MV-4-11 (cell line): ENCODE measurements at regions not wholly inside any gene's neighbourhood (a gene's known extent, or its start where the extent isn't known, plus 50 kb on each side); places are given as distances from the start of the nearest gene placed in this dataset.
"Not testable (repeated sequence)": the region's sequence is repeated elsewhere in the genome, so short reads cannot be mapped to it uniquely, and the experiment has no call there.

ENCODE experiments used
- DNase-seq: peaks from one replicate; lab custom pipeline; 2025; lab: John Stamatoyannopoulos, UW

DNA sequence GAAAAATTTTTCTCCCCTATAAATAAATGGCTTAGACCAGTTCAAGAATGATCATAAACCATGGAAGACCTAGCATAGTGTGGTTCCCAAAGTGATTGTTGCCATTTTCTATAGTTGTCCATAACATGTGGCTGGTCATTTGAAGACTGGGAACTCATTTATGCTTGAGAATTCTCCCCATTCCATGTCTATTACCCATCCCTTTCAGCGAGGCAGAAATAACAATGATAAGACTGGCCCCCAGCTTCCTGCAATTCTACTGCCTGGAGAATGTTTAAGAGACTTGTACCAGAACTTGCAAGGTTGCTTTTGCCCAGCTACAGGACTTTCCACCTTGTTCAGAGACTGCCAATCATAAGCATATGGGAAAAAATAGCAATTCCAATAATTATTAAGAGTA is 146.5 kb upstream of the CDH11 start:
- no peak for DNase-seq

DNA sequence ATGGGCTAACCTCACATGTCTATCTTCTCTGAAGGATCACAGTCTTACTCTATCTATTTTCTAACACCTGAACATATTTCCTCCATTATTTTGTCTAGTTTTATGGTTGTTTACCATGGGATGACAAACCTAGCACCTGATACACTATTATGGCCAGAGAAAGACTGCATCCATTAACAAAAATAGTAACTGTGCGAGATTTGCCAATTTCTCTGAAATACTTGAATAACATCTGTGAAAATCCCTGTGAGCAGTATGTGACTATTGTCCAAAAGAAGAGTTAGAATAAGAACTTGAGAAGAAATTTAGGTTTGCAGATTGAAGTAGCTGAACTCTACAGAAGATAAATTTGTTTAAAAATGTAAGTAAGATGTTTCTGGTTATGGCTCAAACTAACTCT is 142.0 kb upstream of the CDH11 start:
- DNase-seq: no peak

DNA sequence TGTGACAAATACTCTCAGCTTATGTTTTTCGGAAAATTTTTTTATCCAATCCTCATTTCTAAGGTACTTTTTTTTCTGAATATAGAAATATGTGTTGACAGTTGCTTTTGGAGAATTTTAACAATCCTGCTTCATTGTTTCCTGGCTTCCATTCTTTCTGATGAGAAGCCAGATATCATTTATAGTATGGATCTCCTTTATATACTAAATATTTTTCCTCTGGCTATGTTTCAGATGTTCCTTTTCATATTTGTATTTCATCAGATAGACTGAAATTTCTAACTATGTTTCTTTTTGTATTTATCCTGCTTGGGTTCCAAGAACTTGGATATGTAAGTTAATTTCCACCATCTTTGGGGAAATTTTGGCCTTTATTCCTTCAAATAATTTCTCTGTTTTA is 138.9 kb upstream of the CDH11 start:
- no peak for DNase-seq

DNA sequence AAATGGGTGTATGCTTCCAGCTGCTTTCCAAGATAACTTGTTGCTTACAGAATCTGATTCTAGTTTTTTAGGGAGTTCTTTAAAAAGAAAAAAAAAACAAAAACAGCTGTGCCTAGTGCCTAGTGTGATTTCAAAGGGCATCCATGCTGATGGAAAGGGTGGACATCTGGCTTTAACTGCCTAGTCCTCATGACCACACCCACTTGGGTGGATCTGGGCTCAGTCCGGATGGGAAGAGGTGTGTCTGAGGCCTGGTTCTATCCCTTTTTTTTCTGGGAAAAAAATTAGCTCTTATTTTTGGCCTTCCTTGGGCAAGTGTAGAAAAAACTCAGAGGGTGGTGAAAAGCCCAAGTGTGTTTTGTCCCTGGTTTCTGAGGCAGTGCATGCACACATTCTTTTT is 132.3 kb upstream of the CDH11 start:
- no peak for DNase-seq

DNA sequence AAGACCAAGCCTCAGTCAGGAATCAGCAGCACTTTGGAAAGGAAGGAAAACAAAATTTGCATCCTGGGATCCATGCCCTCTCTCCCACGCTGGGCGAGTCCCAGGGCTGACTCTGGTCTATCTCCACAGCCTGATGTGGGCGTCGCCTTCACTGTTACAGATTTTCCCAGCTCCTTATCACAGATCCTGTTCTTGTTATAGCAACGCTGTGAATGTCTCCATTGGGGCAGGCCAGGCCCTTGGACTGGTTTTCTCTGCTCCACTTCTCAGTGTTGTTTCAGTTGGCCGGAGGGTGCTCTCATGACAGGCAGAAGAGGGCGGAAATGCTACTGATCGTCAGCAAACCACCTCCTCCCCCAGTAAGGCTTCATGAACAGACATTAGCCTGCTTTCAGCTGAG is 127.9 kb upstream of the CDH11 start:
- no peak for DNase-seq

DNA sequence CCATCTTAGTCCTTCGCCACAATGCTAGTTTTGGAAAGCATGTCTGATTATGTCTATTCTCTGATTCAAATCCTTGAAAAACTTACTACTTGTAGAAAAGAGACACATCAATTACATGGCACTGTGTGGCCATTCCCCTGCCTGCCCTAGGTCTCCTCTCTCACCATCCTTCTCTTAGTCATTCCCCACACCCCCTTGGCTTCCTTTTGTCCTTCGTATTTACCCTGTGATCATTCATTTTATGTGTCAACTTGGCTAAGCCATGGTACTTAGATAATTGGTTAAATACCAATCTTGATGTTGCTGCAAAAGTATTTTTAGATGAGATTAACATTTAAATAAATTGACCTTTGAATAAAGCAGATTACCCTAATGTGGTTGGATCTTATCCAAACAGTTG is 122.9 kb upstream of the CDH11 start:
- no peak for DNase-seq

DNA sequence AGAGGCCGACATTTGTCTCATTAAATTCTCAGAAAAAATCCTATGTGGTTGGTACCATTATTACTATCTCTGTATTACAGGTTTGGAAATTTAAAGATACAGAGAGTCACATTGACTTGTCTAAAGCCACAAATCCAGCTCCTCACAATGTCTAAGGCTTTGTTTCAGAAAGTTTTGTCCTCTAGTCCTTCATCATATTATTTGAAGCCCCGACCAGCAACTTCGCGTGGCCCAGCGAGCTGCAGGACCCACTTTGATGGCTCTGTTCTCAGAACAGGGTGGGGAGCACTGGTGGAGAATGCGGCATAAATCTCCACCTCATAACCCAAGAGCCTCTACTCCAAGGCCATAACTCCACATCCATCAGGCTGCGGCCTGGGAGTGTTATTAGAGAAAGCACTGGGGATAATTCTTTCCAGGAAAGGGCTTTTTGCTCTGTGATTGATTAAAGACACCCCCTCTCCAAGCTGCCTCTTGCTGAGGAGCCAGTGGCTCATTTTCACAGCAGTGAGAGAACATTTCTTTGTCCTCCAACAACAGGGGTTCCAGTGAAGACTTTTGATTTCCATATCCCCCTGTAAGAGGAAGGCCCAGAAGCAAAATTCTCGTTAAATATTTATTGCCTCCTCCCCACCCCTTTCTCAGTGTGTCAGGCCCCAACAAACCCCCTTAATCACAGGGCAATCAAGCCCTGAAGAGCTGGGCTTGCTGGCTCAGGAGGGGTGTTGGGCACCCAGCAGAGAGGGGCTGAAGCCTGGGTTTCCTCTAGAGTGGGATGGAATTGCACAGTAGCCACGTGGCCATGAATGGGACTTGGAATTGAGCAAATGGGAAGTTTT is 113.7 kb upstream of the CDH11 start:
- no peak for DNase-seq

DNA sequence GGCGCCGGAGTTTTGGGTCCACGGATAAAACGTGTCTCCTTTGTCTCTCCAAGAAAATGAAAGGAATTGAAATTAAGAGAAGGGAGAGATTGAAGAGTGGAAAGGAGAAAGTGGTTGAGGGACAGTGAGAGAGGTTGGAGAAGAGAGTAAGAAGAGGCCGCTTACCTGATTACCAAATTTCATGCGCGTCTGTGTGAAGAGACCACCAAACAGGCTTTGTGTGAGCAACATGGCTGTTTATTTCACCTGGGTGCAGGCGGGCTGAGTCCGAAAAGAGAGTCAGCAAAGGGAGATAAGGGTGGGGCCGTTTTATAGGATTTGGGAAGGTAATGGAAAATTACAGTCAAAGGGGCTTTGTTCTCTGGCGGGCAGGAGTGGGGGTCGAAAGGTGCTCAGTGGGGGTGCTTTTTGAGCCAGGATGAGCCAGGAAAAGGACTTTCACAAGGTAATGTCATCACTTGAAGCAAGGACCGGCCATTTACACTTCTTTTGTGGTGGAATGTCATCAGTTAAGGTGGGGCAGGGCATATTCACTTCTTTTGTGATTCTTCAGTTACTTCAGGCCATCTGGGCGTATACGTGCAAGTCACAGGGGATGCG is 113.0 kb upstream of the CDH11 start:
- not testable (repeated sequence) for DNase-seq

DNA sequence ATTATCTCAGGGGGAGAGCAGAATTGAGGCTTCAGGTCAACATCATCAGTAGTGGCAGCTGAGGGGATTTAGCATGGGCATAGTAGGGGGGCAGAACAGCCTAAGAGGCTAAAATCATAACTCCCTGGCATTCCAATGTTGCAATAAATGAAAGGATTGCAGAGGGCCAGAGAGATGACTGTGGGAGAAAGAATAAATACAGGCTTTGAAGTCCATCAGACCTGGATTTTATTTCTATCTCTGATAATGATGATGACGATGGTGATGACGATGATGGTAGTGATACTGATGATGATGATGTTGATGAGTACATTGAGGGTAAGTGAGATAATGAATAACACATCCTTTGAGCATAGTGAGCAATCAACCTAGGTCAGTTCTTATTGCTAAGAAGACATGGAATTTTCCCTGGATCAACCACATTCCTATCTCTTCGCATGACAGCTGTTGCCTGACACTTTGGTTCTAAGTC is 107.4 kb upstream of the CDH11 start:
- DNase-seq: no peak

DNA sequence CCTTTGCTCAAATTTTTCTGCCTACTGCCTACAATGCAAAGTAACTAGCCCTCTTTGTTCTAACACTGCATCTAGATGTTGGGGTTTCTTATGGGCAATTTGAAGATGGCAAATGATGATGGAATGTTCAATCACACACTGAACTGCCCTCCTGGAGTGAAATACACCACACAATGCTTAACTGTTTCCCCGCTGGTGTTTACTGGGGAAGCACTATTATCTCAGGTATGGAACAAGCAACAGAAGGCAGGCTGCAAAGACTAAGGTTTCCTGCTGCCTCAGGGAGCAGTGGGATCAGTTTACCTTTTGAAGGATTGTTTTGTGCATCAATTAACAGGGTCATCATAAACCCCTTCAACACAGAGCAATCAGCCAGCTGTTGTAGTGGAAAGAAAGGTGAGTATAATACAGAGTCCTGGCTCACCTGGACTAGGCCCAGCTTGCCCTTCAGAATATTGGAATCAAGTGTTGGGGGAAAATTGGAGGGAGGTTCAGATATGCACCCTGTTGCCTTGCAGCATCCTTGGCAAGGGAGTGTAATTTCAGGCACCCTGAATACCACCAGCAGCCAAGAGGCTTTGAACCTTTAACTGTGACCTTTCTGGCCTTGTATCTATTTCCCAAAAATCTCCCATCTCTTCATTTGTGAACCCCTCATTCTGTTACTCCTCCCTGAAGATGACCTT is 105.4 kb upstream of the CDH11 start:
- DNase-seq: no peak

DNA sequence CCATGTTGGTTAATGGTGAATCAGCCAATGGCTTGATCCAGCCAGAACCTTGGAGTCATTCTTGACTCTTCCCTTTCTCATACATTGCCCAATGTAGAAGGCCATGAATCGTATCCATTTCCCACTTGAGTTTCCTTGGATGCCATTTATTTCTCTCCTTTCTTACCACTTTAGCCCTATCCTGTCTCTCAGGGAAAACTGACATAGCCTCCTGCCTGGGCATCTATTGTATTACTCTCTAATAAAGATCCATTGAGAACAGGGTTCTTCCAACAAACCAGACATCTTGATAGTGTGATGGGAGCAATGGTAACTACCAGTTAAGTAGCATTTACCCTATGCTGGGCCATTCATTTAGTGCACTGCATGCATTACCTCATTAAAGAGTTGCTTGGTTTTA is 104.2 kb upstream of the CDH11 start:
- no peak for DNase-seq

DNA sequence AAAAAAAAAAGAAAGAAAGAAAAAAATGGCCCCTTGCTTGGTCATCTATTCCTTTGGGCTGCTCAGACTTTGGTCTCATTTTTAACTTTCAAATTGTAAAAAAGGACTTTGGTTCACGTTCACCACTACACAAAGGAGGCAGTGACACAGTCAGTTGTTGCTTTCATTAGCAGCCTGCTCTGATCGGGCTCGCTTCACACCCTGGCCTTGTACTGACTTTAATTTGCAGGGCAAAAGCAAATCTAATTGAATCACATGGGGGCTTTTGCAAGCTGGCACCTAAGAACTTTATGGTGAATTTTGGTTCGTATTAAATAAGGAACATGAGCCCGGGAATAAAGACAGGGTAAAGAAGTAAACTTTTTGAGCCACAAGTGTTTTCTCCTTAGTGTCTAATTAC is 103.6 kb upstream of the CDH11 start:
- no peak for DNase-seq

DNA sequence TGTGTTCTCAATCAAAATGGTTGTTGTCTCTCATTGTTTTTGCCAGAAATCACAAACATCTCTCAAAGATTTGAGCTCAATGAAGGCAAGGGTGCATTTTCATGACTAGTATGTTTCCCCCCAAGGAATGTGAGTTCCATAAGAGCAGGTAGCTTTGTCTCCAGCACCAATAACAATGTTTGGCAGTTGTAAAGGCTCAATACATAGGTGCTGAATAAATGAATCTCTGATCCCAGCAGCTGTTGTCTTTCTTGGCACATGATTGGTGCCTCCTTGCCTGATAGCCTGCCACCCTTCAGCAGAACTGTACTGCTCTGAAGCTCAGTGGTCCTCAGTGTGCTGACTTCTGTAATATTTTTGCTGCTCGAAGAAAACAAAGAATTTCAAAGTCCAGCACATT is 103.1 kb upstream of the CDH11 start:
- DNase-seq: no peak

DNA sequence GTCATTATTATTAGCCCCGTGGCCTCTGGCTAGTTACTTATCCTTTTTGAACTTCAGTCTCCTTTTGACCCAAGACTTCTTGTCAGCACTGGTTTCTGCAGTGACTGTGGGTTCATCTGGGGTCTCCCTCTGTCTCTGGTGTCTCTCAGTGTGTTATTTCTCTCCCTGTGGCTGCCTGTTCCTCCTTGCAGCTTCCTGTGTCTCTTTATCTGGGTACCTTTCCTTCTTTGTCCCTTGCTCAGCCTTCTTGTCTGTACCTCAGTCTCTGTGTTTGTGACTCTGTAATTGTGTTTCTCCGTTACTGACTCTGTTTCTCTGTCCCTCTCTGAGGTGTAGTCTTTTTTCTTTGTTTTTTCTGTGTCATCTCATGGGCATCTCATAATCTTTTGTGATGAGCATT is 102.6 kb upstream of the CDH11 start:
- DNase-seq: no peak

DNA sequence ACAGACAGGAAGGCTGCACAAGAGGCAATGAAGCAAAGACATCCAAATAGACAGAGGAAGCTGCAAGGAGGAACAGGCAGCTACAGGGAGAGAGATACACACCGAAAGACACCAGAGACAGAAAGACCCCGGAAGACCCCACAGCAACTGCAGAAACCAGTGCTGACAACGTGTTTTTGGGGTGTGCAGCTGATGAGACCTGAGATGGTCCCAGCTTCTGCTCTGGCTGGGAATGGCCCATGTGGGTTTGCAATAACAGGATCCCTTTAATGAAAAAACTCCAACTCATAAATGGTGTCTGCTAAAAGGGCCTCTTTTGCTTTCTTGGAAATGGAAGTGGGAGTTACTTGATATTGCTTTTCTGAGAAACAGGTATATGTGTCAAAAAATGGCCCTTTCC is 101.5 kb upstream of the CDH11 start:
- no peak for DNase-seq

DNA sequence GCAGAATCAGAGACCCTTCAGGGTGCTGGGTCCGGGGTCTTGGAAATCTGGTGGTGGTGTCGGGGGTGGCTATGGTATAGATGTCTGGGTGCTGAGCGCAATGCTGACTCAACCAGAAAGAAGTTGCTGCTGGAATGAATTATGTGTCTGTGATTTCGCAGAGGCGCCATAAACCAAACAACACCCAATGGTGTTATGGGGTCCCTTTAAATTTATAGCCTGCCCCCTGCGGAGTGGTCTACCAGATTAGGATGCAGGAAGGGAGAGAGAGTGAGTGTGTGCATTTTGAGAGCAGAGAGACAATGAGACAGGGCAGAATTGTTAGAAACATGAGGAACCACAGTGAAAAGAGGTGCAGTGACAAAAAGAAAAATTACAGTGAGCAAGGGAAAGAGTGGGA is 100.7 kb upstream of the CDH11 start:
- no peak for DNase-seq

DNA sequence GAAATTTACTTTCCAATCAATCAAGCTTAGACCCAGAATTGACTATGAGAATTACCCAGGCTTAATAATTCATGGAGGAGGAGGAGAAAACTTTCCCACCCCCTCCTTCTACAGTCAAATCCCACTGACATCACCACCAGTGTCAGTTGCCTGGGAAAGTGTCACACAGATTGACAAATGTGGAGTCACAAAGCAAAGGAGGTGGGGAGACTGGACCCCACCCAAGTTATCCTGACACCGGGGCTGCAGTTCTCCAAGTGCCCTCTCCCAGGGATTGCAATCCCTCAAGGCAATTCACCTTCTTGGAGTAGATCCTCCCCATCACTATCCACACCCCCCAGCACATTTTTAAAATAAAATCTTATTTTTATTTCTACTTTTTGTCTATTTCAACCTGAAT is 100.2 kb upstream of the CDH11 start:
- DNase-seq: no peak

DNA sequence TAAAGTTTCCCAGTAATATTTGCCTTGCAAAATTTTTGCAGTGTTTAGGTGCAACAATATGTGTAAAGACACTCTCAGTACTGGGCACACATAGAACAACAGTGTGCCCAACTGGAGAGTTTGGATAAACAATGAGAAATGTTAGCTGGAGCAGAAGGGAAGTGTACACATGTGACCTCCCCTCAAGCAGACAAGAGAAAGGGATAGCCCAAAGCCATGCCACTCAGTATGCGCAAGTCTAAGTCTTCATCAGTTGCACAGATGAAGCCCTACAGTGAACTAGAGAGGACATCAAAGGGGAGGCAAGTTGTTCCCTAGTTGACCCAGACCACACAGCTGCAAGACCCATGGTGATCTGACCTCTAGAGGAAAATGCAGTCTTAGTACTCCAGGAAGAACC is 97.9 kb upstream of the CDH11 start:
- no peak for DNase-seq

DNA sequence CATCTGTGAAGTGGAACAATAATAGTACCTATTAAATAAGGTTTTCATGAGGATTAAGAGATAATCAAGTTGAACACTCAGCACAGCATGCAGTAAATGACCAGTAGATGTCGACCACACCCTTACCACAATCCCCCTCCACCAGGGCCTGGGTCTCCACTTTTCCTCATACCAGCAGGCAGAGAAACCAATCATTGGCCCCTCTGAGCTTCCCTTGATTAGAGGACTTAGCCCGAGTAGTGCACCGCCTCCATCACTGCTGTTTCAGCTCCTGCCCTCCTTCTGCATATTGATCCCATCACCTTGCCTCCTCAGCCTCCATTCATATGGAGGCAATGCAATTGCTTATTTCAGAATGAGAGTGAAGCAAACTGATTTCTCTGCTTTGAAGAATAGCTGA is 96.5 kb upstream of the CDH11 start:
- no peak for DNase-seq

DNA sequence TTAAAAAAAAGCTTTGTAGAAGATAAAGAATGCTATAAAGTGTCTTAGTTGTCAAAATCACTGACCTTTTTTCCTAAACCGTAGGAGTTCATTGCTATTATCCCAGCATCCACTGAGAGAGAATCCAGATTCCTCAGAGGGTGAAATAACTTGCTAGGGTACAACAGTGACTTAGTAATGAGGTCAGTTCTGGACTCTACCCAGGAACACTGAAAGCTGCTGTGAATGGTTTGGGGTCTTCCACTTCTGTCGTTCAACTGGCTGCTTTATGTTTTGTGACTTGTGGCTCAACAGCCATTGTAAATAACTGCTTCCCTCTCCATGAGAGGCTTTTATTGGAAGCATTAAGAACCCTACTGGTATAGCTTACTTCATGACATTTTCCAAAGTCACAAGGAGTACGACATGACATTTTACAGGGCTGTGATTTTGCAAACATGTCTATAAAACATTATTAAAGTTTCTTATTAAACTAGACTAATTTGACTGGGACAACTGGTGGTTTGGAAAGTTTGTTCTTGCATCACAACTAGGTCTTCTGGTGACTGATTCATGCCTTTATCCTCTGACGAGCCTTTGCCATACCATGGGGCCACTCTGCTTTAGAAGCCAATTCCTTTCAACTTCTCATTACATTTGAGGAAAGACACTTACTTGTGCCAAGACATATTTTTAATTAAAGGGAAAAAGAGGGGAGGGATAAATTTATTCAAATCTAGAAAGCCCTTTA is 92.2 kb upstream of the CDH11 start:
- no peak for DNase-seq

DNA sequence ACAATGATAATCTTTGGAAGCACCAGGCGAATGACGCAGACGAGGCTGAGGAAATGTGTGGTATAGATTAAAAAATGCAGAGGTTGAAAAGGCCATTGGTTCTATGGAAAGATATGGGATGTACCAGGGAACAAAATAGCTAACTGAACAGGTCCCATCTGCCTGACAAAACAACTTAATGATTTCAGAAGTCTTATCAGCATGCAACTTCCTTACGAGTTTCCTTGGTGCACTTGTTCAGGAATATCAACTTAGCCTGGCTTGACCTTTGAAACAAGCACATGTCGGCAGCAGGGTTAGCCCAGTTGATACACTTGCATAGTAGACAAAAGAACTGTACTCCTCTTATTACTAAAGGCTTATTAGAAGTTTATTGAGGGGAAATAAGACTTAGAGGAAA is 90.9 kb upstream of the CDH11 start:
- DNase-seq: no peak

DNA sequence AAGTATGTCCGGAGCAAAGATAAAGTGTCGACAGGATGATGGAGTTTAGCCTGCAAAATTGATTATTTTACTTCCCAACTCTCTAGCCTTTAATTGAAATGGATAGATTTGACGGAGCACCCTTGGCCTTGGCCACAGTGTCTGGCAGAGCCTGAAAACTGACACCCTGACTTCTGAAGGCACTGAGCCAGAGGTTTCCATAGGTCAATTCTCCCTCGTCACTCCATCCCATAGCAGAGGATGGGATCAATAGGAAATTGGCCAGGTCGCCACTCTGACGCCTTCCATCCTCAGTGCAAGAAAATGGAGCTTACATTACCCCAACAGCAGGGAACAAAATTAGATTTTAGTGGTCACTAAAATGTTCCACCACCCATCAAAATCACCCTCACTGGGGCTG is 90.4 kb upstream of the CDH11 start:
- DNase-seq: no peak

DNA sequence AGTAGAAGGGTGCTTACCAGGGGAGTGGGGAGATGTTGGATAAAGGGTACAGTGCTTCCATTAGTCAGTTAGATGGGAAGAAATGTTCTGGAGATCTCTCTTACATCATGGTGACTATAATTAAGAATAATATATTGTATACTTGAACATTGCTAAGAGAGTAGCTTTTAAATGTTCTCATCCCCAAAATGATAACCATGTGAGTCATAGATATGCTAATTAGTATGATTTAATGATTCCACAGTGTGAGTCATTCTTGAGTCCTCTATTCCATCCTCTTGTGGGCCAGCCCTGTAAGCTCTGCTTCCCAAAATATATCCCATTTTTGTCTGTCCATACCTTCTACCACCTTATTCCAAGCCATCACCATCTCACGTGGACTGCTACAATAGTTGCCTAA is 80.6 kb upstream of the CDH11 start:
- no peak for DNase-seq
